Right kidney (tissue), 1 donor: ENCODE measurements at regions not wholly inside any gene's neighbourhood (a gene's known extent, or its start where the extent isn't known, plus 50 kb on each side); places are given as distances from the start of the nearest gene placed in this dataset.
"Not testable (repeated sequence)": the region's sequence is repeated elsewhere in the genome, so short reads cannot be mapped to it uniquely, and the experiment has no call there.

ENCODE experiments used
- DNase-seq: peaks from one replicate; pipeline ENCODE4 v3.0.0-alpha.2; 2016

DNA sequence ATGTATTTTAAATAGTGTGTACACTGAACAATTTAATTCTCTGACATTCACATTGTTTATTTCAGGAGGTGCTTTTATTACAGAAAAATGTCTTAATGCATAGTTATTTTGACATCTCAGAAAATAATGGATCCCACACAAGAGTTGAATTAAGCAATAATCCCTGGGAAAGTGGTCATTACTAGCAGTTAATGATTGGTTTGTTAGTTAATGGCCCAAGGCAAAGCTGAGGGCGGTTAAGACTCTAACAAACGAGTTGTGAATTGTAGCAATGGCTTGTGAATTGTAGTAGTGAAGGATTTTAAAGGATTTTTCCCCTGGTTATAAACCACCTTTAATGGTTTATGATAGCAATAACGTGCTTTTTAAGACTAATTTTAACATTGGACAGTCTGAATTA, 1316.0 kb upstream of the GJE1 start:
- DNase-seq: no peak

DNA sequence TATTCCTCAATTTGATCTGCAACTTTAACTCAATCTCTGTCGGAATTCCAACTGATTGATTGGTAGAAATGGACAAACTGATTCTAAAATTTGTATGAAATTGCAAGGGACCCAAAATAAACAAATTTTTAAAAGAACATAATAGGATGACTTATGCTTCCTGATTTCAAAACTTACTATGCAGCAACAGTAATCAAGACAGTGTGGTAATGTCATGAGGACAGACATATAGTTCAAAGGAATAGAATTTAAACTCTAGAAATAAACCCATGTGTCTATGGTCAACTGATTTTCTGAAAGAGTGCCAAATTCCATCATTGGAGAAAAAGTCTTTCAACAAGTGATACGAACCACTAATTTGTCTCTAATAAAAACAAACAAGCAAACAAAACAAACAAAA, 1320.1 kb upstream of the GJE1 start:
- no peak for DNase-seq

DNA sequence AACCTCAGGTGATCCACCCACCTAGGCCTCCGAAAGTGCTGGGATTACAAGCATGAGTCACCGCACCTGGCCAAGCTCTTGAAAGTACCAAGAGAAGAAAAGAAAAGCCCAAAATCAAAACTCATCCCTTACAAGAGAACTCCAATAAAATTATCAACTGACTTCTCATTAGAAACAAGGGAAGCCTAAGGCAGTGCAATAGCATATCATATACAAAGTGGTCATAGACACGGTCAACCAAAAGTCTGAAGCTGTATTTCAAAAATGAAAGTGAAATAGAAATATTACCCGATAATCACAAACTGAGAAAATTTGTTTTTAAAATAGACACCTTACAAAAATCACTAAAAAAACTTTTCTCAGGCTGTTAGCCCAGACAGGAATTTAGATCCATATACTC, 1321.1 kb upstream of the GJE1 start:
- no peak for DNase-seq

DNA sequence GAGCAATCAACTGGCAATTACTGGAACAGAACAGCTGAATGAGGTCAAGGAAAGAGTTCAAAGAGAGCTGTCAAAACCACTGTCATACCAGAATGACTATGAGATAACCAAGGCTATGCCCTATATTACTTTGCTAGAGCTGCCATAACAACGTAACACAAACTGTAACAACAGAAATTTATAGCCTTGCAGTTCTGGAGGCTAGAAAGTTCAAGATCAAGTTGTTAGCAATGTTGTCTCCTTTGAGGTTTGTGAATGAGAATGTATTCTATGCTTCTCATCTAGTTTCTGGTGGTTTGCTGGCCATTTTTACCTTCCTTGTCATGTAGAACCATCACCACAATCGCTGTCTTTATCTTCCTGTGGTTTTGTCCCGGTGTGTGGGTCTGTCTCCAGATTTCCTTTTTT, 1323.0 kb upstream of the GJE1 start:
- no peak for DNase-seq

DNA sequence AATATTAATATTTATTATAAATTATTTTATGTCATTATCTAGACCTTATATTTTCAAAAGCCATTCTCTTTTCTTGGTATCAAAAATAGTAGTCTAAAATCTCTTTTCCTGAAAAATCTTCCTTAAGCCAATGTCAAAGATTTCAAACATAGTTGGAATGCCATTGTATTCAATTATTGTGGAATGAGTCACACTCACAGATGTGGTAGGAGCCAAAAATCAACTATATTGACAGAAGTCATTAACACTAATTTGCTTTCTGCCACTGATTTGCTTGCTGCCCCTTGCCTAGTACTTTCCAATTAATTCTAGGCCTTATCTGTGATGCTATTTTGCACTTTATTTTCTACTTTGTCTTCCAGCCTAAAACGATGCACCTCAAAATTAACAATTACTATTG, 1326.3 kb upstream of the GJE1 start:
- no peak for DNase-seq

DNA sequence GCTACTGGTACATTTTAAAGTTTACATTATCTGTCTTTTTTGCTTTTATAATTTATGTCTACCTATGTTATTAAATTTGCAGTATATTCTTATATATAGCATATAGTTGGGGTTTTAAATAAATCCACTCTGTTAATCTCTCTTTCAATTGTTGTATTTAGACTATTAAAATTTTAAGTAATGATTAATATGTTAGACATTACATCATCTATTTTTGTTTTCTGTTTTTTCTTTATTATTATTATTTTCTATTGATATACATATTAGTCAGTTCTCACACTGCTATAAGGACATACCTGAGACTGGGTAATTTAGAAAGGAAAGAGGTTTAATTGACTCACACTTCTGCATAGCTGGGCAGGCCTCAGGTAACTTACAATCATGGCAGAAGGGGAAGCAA, 1338.2 kb upstream of the GJE1 start:
- no peak for DNase-seq

DNA sequence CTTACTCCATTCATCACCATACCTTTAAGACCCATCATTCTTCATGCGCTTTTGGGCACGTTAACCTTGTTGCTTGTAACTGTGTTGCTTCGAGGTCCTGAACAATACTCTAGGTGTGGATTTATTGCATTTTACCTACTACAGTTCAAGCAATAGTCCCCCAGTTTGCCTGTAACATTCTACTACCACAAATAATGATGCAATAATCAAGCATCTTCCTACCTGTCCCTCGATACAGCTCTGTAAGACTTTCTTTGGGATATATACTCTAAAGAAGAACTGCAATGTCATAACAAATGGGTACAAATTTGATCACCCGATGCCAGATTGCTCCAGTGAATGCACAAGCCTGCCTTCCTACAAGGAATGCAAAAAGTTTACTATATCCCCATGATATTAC, 1342.6 kb upstream of the GJE1 start:
- DNase-seq: no peak

DNA sequence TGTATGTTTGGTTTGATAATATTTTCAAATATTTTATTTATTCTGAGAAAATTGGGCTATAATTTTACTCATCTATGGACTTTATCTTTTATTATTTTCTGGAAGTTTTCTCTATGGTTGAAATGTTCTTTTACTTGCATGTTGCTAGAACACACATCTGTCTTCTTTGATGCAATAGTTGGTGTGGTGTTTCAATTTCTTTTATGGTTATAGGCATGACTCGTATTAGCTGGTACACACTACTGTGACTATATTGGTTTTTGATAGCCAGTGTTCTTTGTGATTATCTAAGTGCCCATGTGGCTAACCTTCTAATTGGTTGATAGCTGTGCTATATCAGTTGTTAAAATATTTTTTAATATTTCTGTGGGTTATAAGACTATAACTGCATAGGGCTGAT, 1343.3 kb upstream of the GJE1 start:
- DNase-seq: no peak

DNA sequence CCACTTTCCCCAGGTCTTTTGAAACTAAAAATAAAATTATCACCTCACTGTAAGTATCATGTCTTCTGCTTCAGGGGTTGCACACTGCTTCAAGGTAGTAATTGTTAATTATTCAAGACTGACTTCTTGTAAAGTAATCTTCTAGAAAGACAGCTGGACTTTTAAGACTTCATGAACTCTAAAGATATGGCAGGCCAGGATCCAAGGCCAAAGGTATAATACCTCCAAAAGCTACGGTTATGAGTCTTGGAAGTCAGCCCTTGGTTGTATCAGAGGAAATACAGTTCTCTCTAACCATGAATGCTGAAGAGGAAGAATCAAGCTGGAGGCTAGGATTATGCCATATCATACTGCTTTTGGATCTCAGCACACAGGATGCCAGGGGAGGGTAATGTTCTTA, 1346.8 kb upstream of the GJE1 start:
- no peak for DNase-seq

DNA sequence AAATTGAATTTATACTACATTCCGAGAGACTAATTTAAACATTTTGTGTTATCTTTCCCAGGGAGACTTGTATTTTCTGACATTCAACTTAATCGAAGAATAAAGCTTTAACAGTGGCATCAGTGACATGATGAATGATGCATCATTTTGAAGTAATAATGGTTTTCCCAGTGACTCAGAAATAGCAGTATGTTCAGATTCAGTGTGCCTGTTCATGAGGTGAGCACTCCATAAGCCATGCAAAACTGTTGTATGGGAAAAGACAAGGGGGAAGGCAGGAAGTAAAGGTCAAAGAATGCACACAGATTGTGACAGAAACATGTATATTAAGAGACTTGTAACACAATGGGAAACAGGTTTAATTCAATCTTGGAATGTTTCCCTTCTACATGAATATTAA, 1348.2 kb upstream of the GJE1 start:
- no peak for DNase-seq

DNA sequence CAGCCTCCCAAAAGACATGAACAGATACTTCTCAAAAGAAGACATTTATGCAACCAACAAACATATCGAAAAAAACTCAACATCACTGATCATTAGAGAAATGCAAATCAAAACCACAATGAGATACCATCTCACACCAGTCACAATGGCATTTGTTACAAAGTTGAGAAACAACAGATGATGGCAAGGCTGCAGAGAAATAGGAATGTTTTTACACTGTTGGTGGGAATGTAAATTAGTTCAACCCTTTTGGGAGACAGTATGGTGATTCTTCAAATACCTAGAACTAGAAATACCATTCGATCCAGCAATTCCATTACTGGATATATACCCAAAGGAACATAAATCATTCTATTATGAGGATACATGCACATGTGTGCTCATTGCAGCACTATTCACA, 1349.2 kb upstream of the GJE1 start:
- not testable (repeated sequence) for DNase-seq

DNA sequence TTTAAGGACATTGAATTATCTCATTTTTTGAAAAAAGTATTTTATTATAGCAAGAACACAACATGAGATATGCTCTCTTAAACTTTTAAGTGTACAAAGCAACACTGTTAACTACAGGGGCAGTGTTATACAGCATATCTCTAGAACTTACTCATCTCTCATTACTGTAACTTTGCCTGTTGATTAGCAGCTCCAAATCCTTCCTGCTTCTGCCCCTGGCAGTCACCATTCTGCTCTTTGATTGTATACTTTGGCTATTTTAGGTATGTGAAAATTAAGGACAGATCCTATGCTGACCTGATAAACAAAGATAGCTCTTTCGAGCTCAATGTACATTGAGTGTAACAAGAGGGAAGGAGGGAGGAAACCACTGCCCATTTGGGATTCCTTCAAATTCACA, 1349.8 kb upstream of the GJE1 start:
- DNase-seq: no peak

DNA sequence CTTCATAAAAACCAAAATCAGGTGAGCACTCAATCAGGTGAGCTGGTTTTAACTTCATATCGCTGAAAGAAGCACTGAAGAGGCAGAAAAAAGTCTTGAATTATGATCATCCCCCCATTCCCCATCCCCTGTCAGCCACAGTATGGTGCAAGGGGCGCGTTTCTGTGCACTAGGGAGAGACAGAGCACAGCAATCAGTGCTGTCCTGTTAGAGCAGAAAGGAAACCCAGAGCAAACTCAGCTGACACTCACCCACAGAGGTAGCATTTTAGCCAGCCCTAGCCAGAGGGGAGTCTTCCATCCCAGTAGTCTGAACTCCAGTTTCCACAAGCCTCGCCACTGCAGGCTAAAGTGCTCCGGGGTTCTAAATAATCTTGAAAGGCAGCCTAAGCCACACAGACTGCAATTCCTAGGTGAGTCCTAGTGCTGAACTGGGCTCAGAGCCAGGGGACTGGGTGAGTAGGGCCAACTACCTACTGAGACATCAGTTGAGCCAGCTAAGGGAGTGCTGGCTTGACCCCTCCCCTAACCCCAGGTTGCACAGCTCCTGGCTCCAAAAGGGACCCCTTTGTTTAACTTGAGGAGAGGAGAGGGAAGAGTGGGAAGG, 1352.6 kb upstream of the GJE1 start:
- no peak for DNase-seq

DNA sequence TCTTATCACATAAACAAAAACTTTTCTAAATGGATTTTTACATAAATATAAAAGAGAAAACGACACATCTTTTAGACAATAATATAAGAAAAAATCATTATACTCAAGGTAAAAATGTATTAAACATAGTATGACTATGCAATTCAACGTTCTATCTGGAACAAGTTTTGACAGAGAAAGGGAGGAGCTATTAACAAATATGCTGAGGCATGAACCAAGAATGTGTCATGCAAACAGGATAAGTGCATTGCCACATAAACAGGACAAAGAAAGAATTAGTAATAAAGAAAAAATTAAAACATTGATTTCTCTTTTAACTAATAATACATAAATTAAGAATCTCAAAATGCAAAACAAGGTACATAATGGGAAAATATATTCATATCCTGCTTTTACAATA, 1353.4 kb upstream of the GJE1 start:
- no peak for DNase-seq

DNA sequence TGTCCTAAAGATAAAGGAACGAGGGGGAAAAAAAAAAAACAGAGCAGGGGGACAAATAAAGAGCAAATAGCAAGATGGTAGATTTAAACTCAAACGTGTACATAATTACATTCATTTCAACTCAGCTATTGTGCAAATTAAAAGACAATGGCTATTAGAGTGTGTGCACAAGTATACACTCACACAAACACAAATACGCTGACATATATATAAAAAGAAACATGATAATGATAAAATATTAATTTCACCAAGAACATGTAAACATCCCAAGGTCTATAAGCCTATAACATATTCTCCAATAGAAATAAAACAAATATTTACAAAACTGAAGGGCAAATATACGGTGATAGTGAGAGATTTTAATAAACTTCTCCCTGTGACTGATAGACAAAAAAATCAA, 1354.9 kb upstream of the GJE1 start:
- DNase-seq: no peak

DNA sequence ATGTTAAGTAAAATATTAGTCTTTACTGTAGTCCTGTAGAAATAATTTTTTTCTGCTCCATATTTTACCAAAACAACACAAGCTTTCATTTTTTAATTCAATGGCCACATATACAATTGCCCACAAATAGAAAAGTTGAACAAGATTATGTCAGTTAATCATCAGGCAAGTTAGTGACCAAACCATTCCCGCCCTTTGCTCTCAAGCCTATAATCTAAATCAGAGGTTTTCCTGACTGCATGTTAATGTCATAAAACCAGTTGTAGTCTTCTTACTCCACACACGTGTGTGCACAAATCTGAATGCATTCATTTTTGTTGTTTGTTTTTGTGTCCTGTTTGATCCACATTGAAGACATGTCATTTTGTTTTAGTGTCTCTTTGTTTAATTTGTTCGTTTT, 1357.7 kb upstream of the GJE1 start:
- DNase-seq: no peak

DNA sequence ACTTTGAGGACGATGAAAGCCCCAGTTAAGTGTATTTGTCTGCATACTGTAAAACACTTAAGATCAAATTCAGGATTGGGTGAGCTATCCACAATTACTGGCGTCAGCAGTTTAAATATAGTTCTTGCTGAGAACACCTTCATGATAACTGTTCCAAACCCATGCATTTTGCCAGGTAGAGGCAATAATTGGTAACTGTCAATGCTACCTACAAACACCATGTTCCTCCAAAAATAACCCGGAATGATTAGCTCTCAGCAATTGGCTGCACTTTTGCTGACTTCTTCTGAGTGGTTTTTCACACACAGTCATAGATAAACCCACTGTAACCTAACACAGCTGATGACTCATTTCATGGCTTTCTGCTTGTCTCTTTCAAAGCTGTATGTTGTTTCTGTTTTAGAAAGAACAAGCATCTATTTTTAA, 1358.6 kb upstream of the GJE1 start:
- DNase-seq: no peak

DNA sequence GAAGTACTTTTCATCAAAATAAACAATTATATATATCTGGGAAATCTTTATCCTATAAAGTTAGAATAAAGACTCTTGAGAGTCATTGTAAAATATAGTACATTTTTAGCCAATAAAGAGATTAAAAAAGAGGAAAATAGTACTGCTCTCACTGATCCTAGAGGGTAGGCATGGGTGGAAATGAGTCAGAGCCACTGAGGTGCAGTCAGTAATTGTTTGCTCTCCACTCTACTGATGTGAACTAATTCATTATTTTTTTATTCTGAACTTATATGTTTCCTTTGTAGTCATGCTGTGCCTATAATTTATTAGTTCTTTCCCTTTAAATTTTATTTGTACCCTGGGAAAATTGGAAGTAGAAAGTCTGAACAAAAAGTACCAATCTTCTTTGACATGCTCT, 1359.4 kb upstream of the GJE1 start:
- DNase-seq: no peak

DNA sequence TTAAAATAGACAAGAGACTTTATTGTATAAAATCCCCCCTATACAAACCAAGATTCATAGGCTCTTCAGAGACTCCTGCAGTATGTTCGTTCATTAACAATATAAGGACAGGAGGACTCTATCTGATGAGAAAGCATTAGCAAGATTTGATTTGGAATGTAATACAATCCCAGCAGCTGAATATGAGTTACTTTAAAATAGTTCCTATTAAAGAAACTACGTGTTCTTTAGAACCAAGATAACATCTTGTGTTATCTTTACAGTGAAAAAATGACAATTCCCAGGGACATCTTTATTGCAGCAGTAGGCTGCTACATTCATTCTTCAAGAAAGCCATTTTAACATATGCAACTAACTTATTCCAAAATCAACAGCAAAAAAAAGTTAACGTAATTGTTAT, 1360.1 kb upstream of the GJE1 start:
- no peak for DNase-seq

DNA sequence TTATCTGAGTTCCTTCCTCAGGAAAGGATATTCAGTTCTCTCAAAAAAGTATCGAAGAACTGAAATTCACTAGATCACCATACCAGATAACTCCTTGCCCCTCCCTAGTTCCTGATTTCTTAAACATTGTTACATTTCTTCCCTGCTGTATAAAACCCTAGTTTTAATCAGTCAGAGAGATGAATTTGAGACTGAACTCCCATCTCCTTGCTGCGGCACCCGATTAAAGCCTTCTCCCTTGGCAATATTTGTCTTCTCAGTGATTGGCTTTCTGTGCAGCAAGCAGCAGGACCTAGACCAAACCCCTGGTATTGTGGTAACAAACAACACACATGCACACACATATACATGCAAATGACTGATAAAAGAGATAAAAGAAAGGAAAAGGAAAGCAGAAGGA, 1364.6 kb upstream of the GJE1 start:
- no peak for DNase-seq

DNA sequence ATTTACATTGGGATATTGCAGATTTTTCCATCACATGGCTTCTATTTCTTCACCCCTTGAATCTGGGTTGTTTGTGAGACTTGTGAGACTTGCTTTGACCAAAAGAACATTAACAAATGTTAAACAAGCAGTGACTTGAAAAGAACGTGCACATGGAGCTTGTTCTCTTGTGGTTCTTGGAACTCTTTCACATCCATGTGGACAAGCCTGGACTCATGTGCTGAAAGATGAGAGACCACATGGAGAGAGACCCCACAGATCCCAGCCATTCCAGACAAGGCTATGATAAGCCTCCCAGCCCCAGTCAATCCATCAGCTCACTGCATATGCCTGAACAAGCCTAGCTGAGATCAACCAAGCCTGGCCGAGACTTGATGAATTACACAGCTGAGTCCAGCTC, 1365.7 kb upstream of the GJE1 start:
- no peak for DNase-seq

DNA sequence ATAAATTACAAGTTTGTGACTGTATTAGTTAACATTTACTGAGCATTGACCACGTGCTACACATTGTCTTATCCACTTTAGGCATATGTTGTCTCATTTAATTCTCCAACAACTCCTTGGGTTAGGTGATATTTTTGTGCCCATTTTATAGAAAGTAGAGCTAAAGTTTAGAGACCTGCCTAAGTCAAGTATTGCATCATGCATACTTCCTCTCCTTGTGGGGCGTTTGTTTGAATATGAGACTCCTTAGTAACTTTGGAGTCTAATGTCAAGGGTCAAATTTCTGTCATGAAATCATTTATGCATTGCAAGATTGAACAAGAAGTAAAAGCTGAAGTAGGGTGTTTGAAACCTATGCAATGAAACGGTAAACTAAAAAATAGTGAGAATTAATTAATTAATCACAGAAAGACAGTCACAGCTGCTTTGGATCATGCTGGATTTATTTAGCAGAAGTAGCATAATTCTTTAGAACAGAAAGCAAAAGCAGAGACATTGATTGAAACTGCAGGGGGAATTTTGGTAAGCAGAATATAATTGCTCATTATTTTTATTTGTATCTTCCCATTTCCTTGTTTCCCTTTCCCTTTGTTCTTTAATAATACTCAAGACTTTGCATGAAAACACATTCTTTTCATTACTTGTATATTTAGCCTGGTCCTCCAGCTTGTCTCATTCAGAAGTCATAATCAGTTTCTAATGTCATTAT, 1374.4 kb upstream of the GJE1 start:
- no peak for DNase-seq

DNA sequence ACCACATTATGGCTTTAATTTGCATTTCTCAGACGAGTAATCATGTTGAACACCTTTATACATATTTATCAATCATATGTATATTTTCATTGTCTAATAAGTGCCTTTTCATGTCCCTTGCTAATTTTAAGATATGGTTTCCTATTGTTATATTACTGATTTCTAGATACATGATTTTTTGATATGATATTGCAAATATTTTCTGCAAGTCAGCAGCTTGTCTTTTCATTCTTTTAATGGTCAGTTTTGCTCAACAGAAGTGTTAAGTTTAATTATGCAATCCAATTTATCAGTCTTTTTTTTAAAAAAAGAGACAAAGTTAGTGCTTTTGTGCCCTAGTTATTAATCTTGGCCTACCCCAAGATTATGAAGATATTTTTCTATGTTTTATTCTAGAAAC, 1377.8 kb upstream of the CITED2 start:
- DNase-seq: no peak

DNA sequence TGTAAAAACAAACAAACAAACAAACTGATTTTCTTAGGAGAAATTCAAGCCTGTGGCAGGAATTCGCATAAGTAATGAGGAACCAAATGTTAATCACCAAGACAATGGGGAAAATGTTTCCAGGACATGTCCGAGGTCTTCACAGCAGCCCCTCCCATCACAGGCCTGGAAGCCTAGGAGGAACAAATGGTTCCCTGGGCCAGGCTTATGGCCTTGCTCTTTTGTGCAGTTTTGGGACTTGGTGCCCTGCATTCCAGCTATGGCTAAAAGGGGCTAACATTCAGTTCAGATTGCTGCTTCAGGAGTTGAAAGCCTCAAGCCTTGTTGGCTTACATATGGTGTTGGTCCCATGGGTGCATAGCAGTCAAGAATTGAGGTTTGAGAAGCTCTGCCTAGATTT, 1372.7 kb upstream of the CITED2 start:
- DNase-seq: no peak
